Fibroblast of mammary gland (primary cell): ENCODE measurements at regions not wholly inside any gene's neighbourhood (a gene's known extent, or its start where the extent isn't known, plus 50 kb on each side); places are given as distances from the start of the nearest gene placed in this dataset.

ENCODE experiments used
- DNase-seq: peaks from one replicate; pipeline ENCODE4 v3.0.0-alpha.2; 2010; ENCODE audit warnings: low read depth
- H3K4me3 ChIP-seq: 2 replicates; pipeline ENCODE4 v1.5.1; 2011; ENCODE audit warnings: low read depth, mild to moderate bottlenecking, low read length, moderate library complexity; ENCODE audit not compliant: control insufficient read depth
- CTCF ChIP-seq: conservative IDR thresholded peaks from 2 replicates; pipeline ENCODE4 v1.5.1; 2011; ENCODE audit warnings: low read depth, low read length, inconsistent platforms; ENCODE audit not compliant: control insufficient read depth, insufficient read depth

- DNase-seq = peak; percentile 61
- TF ChIP-seq CTCF = no peak
- no peak overlapping the region for H3K4me3 ChIP-seq
Measured at GRCh38 chr2:161096336-161096735, 63.9 kb upstream of the TANK start.

GRCh38 chr2:161097157-161097556 is 63.1 kb upstream of the TANK start:
- TF ChIP-seq CTCF = no peak
- no peak for DNase-seq
- no peak overlapping the region for H3K4me3 ChIP-seq

- no peak for DNase-seq
- TF ChIP-seq CTCF = no peak
- H3K4me3 ChIP-seq = no peak overlapping the region
Measured at GRCh38 chr2:161100211-161100895, 59.9 kb upstream of the TANK start.

GRCh38 chr2:161101406-161101805 is 58.8 kb upstream of the TANK start:
- no peak for TF ChIP-seq CTCF
- H3K4me3 ChIP-seq = no peak overlapping the region
- DNase-seq = no peak

GRCh38 chr2:161102770-161103450 is 57.3 kb upstream of the TANK start:
- H3K4me3 ChIP-seq = no peak overlapping the region
- DNase-seq = peak; percentile 10
- TF ChIP-seq CTCF = no peak

- no peak for TF ChIP-seq CTCF
- H3K4me3 ChIP-seq = no peak overlapping the region
- DNase-seq = no peak
Measured at GRCh38 chr2:161103451-161103831, 56.8 kb upstream of the TANK start.
